H1 (cell line): ENCODE measurements at regions not wholly inside any gene's neighbourhood (a gene's known extent, or its start where the extent isn't known, plus 50 kb on each side); places are given as distances from the start of the nearest gene placed in this dataset.

Source experiments
- CTCF ChIA-PET: fragments of 300-600 bp; sonication (Branson Sonifier 250); formaldehyde crosslinking; loops from one replicate; lab custom pipeline; 2021; ENCODE audit not compliant: partially characterized antibody; lab: Charles Lee
- POLR2A ChIA-PET: fragments of 300-600 bp; sonication (Branson Sonifier 250); formaldehyde crosslinking; loops from one replicate; lab custom pipeline; 2021; ENCODE audit warnings: inconsistent platforms; ENCODE audit not compliant: partially characterized antibody; lab: Charles Lee
- DNase-seq, 2 experiments: peaks; one replicate each; pipeline versions ENCODE4 v3.0.0 to v3.0.0-alpha.2; 2010 to 2022; ENCODE audit warnings: low spot score in 2 of 2, low read depth in 1 of 2, mixed read lengths in 1 of 2
- FAIRE-seq: peaks from 2 replicates; lab custom pipeline; 2011; peaks lifted over from hg19 to GRCh38; lab: Jason Lieb, UNC
- H2AFZ ChIP-seq: 2 replicates; pipeline ENCODE4 v1.8.1; 2012; ENCODE audit warnings: low read length, inconsistent platforms
- H2AK5ac ChIP-seq: 2 replicates; pipeline ENCODE4 v1.6.1; 2013; ENCODE audit warnings: low read depth, low read length
- H2BK120ac ChIP-seq: replicated peaks from 2 replicates; pipeline ENCODE3; 2013; ENCODE audit warnings: low read depth, low read length, inconsistent platforms
- H2BK12ac ChIP-seq: 2 replicates; pipeline ENCODE4 v1.6.1; 2013; ENCODE audit warnings: low read depth, low read length
- H2BK15ac ChIP-seq: 2 replicates; pipeline ENCODE4 v1.6.1; 2013; ENCODE audit warnings: low read length
- H2BK20ac ChIP-seq: 2 replicates; pipeline ENCODE4 v1.6.1; 2013; ENCODE audit warnings: low read length
- H2BK5ac ChIP-seq: 2 replicates; pipeline ENCODE4 v1.6.1; 2013; ENCODE audit warnings: low read depth, low read length
- H3K14ac ChIP-seq: 2 replicates; pipeline ENCODE4 v1.6.1; 2013; ENCODE audit warnings: inconsistent platforms; ENCODE audit not compliant: insufficient read length
- H3K18ac ChIP-seq: 2 replicates; pipeline ENCODE4 v1.6.1; 2013; ENCODE audit warnings: low read length; ENCODE audit errors: extremely low read depth
- H3K23ac ChIP-seq: 2 replicates; pipeline ENCODE4 v1.6.1; 2013; ENCODE audit warnings: inconsistent platforms; ENCODE audit not compliant: insufficient read length
- H3K23me2 ChIP-seq: 2 replicates; pipeline ENCODE4 v1.6.1; 2013; ENCODE audit warnings: low read depth, low read length
- H3K27ac ChIP-seq: 2 replicates; pipeline ENCODE4 v1.6.1; 2011; ENCODE audit warnings: low read depth, low read length, inconsistent platforms
- H3K27me3 ChIP-seq, 4 experiments: replicated peaks in 1 of 4; 1 replicate in 1 of 4; 2 replicates in 3 of 4; pipeline versions ENCODE4 v1.6.1 to v1.8.1; 2011 to 2013; ENCODE audit warnings: low read length in 3 of 4, mild to moderate bottlenecking in 3 of 4, inconsistent platforms in 2 of 4, mixed read lengths in 2 of 4, moderate library complexity in 1 of 4; ENCODE audit not compliant: control insufficient read depth in 3 of 4, insufficient read depth in 3 of 4; ENCODE audit errors: extremely low read depth in 1 of 4
- H3K36me3 ChIP-seq, 4 experiments: 2 replicates each; pipeline versions ENCODE4 v1.6.1 to v1.8.1; 2011 to 2013; ENCODE audit warnings: mild to moderate bottlenecking in 4 of 4, low read length in 3 of 4, moderate library complexity in 2 of 4, control low read depth in 1 of 4, inconsistent platforms in 1 of 4; ENCODE audit not compliant: insufficient read depth in 4 of 4, control insufficient read depth in 2 of 4
- H3K4ac ChIP-seq: replicated peaks from 2 replicates; pipeline ENCODE3; 2013; ENCODE audit warnings: low read length, low read depth, mixed read lengths, inconsistent platforms; ENCODE audit not compliant: insufficient read length
- H3K4me1 ChIP-seq, 4 experiments: replicated peaks in 1 of 4; 1 replicate in 1 of 4; 2 replicates in 3 of 4; pipeline versions ENCODE4 v1.6.1 to v1.8.1; 2011 to 2013; ENCODE audit warnings: low read length in 3 of 4, inconsistent platforms in 2 of 4, mixed read lengths in 1 of 4; ENCODE audit not compliant: insufficient read depth in 4 of 4, control insufficient read depth in 3 of 4
- H3K4me2 ChIP-seq, 2 experiments: 2 replicates each; pipeline versions ENCODE4 v1.6.1 to v1.8.1; 2011 to 2013; ENCODE audit warnings: low read depth in 2 of 2, low read length in 2 of 2, control low read depth in 1 of 2, inconsistent platforms in 1 of 2, mild to moderate bottlenecking in 1 of 2; ENCODE audit not compliant: insufficient read depth in 1 of 2
- H3K4me3 ChIP-seq, 4 experiments: fragments of 200-600, 300-600 bp in 1 of 4; sonication (generic), shearing (Covaris generic), sonication (Bioruptor Twin) in 1 of 4; 2 replicates each; pipeline versions ENCODE4 v1.5.1 to v1.8.1; 2011 to 2016; ENCODE audit warnings: low read length in 4 of 4, low read depth in 3 of 4, control low read depth in 2 of 4, inconsistent platforms in 2 of 4, mild to moderate bottlenecking in 2 of 4, mixed read lengths in 1 of 4, moderate library complexity in 1 of 4; ENCODE audit not compliant: insufficient read depth in 2 of 4; ENCODE audit errors: extremely low read depth in 1 of 4
- H3K56ac ChIP-seq: replicated peaks from 2 replicates; pipeline ENCODE3; 2013; ENCODE audit warnings: low read depth, mild to moderate bottlenecking, mixed read lengths, low read length, inconsistent platforms; ENCODE audit not compliant: insufficient read length
- H3K79me1 ChIP-seq: 2 replicates; pipeline ENCODE4 v1.6.1; 2013; ENCODE audit warnings: low read depth, low read length, control low read depth
- H3K79me2 ChIP-seq, 2 experiments: 2 replicates each; pipeline versions ENCODE4 v1.6.1 to v1.8.1; 2012 to 2013; ENCODE audit warnings: low read length in 2 of 2, mild to moderate bottlenecking in 2 of 2, inconsistent platforms in 1 of 2; ENCODE audit not compliant: insufficient read depth in 2 of 2, control insufficient read depth in 1 of 2
- H3K9ac ChIP-seq, 4 experiments: replicated peaks in 1 of 4; 1 replicate in 1 of 4; 2 replicates in 3 of 4; pipeline versions ENCODE4 v1.6.1 to v1.8.1; 2011 to 2013; ENCODE audit warnings: low read depth in 3 of 4, low read length in 3 of 4, control low read depth in 2 of 4, mild to moderate bottlenecking in 2 of 4, moderate library complexity in 2 of 4, inconsistent platforms in 1 of 4; ENCODE audit errors: extremely low read depth in 1 of 4
- H3K9me3 ChIP-seq, 2 experiments: 2 replicates each; pipeline versions ENCODE4 v1.6.1 to v1.8.1; 2012 to 2013; ENCODE audit warnings: mild to moderate bottlenecking in 2 of 2, moderate library complexity in 2 of 2, control low read depth in 1 of 2, inconsistent platforms in 1 of 2, low read depth in 1 of 2, low read length in 1 of 2, mixed read lengths in 1 of 2; ENCODE audit not compliant: insufficient read depth in 2 of 2
- H4K20me1 ChIP-seq, 2 experiments: replicated peaks in 1 of 2; 2 replicates each; pipeline versions ENCODE3 to v1.8.1; 2011 to 2013; ENCODE audit warnings: inconsistent platforms in 2 of 2, low read length in 2 of 2, mild to moderate bottlenecking in 1 of 2; ENCODE audit not compliant: insufficient read depth in 2 of 2, control insufficient read depth in 1 of 2
- H4K5ac ChIP-seq: 2 replicates; pipeline ENCODE4 v1.6.1; 2013; ENCODE audit warnings: low read length, low read depth, mixed read lengths, inconsistent platforms; ENCODE audit not compliant: insufficient read length
- H4K8ac ChIP-seq: 2 replicates; pipeline ENCODE4 v1.8.0; 2013; ENCODE audit warnings: mild to moderate bottlenecking, moderate library complexity, low read length, inconsistent platforms; ENCODE audit not compliant: insufficient read depth; ENCODE audit errors: extremely low read depth
- H4K91ac ChIP-seq: replicated peaks from 2 replicates; pipeline ENCODE3; 2013; ENCODE audit warnings: low read length, mixed read lengths, inconsistent platforms; ENCODE audit not compliant: insufficient read length
- ATF2 ChIP-seq: IDR thresholded peaks from 2 replicates; pipeline ENCODE4 v1.6.1; 2012; ENCODE audit warnings: low read length, inconsistent platforms
- JUND ChIP-seq: IDR thresholded peaks from 2 replicates; pipeline ENCODE4 v1.6.1; 2011; ENCODE audit warnings: mild to moderate bottlenecking, improper control_type of control experiment, low read length

- no peak for TF ChIP-seq JUND
Observed at GRCh38 chr3:31057891-31058290, 163.4 kb upstream of the GADL1 start (continued).

- no peak for TF ChIP-seq ATF2
- no peak for DNase-seq
Observed at GRCh38 chr3:31064021-31064420, 169.6 kb upstream of the GADL1 start.

More at GRCh38 chr3:31064021-31064420, 169.6 kb upstream of the GADL1 start:
- H3K18ac ChIP-seq: no peak overlapping the region
- no peaks in the 10 kb centered on the region for H3K23me2 ChIP-seq
- H2BK5ac ChIP-seq: no peak overlapping the region
- H3K27me3 ChIP-seq: no peaks in the 10 kb centered on the region
- peaks cover 0 to 3% (median 1%) of the 10 kb centered on the region in 4 experiments; a peak in 1 of 7 replicates for H3K4me1 ChIP-seq
- H2BK12ac ChIP-seq: no peak overlapping the region
- no peak overlapping the region for H2AK5ac ChIP-seq
- H2BK120ac ChIP-seq: no peak overlapping the region
- H3K9me3 ChIP-seq: 0 out of 4 replicates have a peak, but pooled peaks cover 0 to 1% of the 10 kb centered on the region in 2 experiments
- H3K9ac ChIP-seq: no peak overlapping the region
- no peak overlapping the region for H2AFZ ChIP-seq
- no peak overlapping the region for H2BK15ac ChIP-seq
- no peak overlapping the region for H3K4ac ChIP-seq
- H3K23ac ChIP-seq: no peak overlapping the region
- H3K14ac ChIP-seq: no peak overlapping the region
- no peak overlapping the region for H4K91ac ChIP-seq
- H3K56ac ChIP-seq: no peak overlapping the region
- no peak overlapping the region for H3K4me3 ChIP-seq
- no peak overlapping the region for H3K4me2 ChIP-seq
- H2BK20ac ChIP-seq: no peak overlapping the region
- CTCF ChIA-PET: interaction anchor here (0.6 to 1.3 kb wide), 2 partner anchors 126 to 220 kb away, joined by 3 read pairs; no protein-coding TSS in a partner anchor
- no peak overlapping the region for H4K5ac ChIP-seq
- no peak overlapping the region for H3K27ac ChIP-seq
- H3K79me1 ChIP-seq: no peaks in the 10 kb centered on the region
- POLR2A ChIA-PET: no interaction called here
- no peaks in the 10 kb centered on the region for H3K79me2 ChIP-seq
- no peak overlapping the region for H4K8ac ChIP-seq
- no peak for FAIRE-seq
- H4K20me1 ChIP-seq: no peaks in the 10 kb centered on the region
- no peaks in the 10 kb centered on the region; a peak in 1 of 8 replicates for H3K36me3 ChIP-seq
